Ammon's horn (tissue), 1 donor: ENCODE measurements at regions not wholly inside any gene's neighbourhood (a gene's known extent, or its start where the extent isn't known, plus 50 kb on each side); places are given as distances from the start of the nearest gene placed in this dataset.
"Not testable (repeated sequence)": the region's sequence is repeated elsewhere in the genome, so short reads cannot be mapped to it uniquely, and the experiment has no call there.

ENCODE experiments used
- DNase-seq: peaks from one replicate; pipeline ENCODE4 v3.0.0-alpha.2; 2016; ENCODE audit warnings: low spot score

- DNase-seq: not testable (repeated sequence)
These were observed 402.6 kb downstream of the NYAP2 start for GRCh38 chr2:225802076-225802475.

- no peak for DNase-seq
These were observed 397.9 kb downstream of the NYAP2 start for GRCh38 chr2:225797394-225797793.

GRCh38 chr2:225794652-225795400, 395.3 kb downstream of the NYAP2 start:
- no peak for DNase-seq

GRCh38 chr2:225793736-225794550, 394.4 kb downstream of the NYAP2 start:
- DNase-seq: peak; percentile 22

- no peak for DNase-seq
These were observed 389.1 kb downstream of the NYAP2 start for GRCh38 chr2:225788571-225789094.

GRCh38 chr2:225787497-225787896, 388.0 kb downstream of the NYAP2 start:
- no peak for DNase-seq

- DNase-seq: no peak
These were observed 382.5 kb downstream of the NYAP2 start for GRCh38 chr2:225781991-225782390.

GRCh38 chr2:225781145-225781544, 381.6 kb downstream of the NYAP2 start:
- no peak for DNase-seq

GRCh38 chr2:225779829-225780228, 380.3 kb downstream of the NYAP2 start:
- DNase-seq: no peak

- no peak for DNase-seq
These were observed 373.6 kb downstream of the NYAP2 start for GRCh38 chr2:225773148-225773547.

- no peak for DNase-seq
These were observed 372.2 kb downstream of the NYAP2 start for GRCh38 chr2:225771701-225772100.

GRCh38 chr2:225768741-225769140, 369.2 kb downstream of the NYAP2 start:
- DNase-seq: no peak

- DNase-seq: no peak
These were observed 366.9 kb downstream of the NYAP2 start for GRCh38 chr2:225766431-225766830.

GRCh38 chr2:225765820-225766219, 366.3 kb downstream of the NYAP2 start:
- no peak for DNase-seq

GRCh38 chr2:225764346-225764745, 364.8 kb downstream of the NYAP2 start:
- DNase-seq: no peak

GRCh38 chr2:225763711-225764110, 364.2 kb downstream of the NYAP2 start:
- no peak for DNase-seq

- no peak for DNase-seq
These were observed 361.9 kb downstream of the NYAP2 start for GRCh38 chr2:225761396-225761795.

- DNase-seq: no peak
These were observed 357.7 kb downstream of the NYAP2 start for GRCh38 chr2:225757248-225757647.

GRCh38 chr2:225756198-225756597, 356.7 kb downstream of the NYAP2 start:
- no peak for DNase-seq

- no peak for DNase-seq
These were observed 349.1 kb downstream of the NYAP2 start for GRCh38 chr2:225748609-225749008.

- not testable (repeated sequence) for DNase-seq
These were observed 344.5 kb downstream of the NYAP2 start for GRCh38 chr2:225743996-225744395.

- DNase-seq: no peak
These were observed 343.0 kb downstream of the NYAP2 start for GRCh38 chr2:225742487-225742886.

- DNase-seq: peak; percentile 36
These were observed 340.6 kb downstream of the NYAP2 start for GRCh38 chr2:225740086-225740485.
